Dermis blood vessel endothelial cell (primary cell): ENCODE measurements at regions not wholly inside any gene's neighbourhood (a gene's known extent, or its start where the extent isn't known, plus 50 kb on each side); places are given as distances from the start of the nearest gene placed in this dataset.

ENCODE experiments used
- DNase-seq: peaks from one replicate; pipeline ENCODE4 v3.0.0; 2010

- DNase-seq, result no peak
Measured at GRCh38 chr4:180557348-180557747, 1685.9 kb upstream of the TENM3 start.

GRCh38 chr4:180557950-180558349, 1685.3 kb upstream of the TENM3 start:
- DNase-seq, result no peak

DNA sequence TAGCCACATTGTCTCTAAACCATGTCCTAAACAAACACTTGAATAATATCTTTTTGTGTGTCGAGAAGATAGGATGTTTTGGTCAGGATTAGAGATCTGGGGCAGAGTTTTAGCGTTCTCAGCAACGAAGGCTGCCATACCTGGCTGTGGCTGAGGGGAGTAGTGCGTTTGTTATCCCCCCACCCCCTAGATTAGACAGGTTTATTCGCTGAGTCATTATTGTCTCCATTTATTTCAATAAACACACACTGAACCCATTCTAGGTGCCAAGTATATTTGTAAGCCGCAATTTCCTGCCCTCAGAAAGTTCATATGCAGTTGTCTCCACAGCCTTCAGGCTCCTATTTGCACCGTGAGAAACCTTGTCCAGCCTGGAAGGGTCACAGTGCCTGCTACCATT, 1684.8 kb upstream of the TENM3 start:
- no peak for DNase-seq

GRCh38 chr4:180560896-180561295, 1682.3 kb upstream of the TENM3 start:
- DNase-seq, result no peak

DNA sequence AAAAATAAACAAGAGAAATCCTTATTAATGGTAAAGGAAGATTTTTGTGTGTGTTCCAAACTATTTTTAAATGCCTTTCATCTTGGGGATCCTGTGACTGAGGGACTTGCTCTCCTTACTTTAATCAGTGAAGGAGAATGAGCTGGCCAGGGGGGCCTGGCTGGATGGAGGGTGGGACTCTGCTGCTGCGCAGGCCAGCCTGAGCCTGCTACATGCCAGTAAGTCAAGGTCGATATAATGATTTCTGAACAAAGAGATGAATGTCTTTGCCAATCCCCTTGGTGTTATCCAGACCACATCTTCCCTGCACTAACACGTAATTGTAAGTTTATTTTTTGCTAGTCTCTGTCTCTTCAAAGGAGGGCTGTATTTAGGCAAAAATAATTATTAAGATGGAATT, 1679.2 kb upstream of the TENM3 start:
- DNase-seq, result no peak

DNA sequence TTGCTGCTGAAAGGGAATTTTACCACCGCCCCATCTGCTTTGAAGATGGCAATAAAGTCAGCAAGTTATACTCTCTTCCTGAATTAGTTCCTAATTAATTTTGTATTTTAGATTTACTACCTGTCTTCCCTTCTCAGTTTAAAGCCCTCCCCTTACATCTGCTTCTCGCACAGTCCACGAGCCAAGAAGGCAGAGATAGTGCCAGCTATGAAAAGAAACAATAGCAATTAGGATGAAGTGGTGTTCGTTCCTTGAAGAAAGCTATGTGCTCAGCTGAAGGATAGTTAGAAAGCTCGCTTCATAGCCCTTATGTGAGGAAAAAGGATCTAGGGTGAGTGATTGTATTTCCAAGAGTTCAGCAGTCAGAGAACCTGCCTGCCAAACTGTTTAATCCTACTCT, 1678.8 kb upstream of the TENM3 start:
- no peak for DNase-seq

DNA sequence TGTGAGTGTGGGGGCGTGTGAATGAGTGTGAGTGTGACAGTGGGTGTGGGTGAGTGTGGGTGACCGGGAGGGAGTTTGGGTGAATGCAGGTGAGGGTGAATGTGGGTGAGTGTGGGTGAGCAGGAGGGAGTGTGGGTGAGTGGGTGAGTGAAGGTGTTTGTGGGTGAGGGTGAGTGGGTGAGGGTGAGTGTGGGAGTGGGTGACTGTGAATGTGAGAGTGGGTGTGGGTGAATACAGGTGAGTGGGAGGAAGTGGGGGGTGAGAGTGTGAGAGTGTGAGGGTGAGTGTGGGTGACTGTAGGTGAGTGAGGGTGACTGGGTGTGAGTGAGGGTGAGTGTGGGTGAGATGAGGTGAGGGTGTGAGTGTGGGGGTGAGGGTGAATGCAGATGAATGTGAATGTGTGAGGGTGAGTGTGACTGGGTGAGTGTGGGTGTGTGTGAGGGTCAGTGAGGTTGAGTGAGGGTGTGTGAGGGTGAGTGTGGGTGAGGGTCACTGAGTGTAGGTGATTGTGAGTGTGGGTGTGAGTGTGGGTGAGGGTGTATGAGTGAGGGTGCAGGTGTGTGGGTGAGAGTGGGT, 1677.3 kb upstream of the TENM3 start:
- DNase-seq, result no peak

DNA sequence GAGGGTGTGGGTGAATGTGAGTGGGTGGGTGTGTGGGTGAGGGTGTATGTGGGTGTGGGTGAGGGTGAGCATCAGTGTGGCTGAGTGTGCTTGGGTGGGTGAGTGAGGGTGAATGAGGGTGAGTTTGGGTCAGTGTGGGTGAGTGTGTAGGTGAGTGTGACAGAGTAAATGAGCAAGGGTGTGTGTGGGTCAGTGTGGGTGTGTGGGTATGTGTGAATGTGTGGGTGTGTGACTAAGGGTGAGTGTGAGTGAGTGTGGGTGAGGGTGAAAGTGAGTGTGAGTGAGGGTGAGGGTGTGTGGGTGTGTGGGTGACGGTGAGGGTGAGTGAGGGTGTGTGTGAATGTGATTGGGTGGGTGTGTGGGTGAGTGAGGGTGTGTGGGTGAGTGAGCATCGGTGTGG, 1676.7 kb upstream of the TENM3 start:
- DNase-seq, result no peak

- no peak for DNase-seq
Measured at GRCh38 chr4:180567080-180567479, 1676.1 kb upstream of the TENM3 start.

DNA sequence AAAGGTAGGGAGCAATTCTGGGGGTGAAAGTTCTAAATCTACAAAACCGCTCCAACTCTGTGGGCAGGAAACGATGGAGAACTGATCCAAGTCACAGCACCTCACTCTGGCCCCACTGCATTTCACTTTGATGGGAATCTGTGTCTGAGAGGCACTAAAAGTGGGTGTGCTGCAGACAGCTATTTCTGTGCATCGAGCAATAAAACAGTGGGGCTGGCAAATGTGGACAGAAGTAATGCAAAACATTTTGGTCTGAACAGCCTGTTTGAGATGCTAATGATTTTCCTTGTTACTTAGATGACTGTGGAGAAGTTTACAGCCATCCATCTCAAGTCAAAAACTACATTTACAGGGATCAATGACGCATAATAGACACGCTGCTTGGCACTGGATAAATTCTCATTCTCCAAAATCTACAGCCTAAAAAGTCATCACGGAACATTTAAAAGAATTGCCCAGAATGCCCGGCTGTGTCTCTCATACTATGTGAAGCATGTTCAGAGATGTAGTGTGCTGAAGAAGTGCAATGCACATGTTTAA, 1671.6 kb upstream of the TENM3 start:
- DNase-seq, result no peak

DNA sequence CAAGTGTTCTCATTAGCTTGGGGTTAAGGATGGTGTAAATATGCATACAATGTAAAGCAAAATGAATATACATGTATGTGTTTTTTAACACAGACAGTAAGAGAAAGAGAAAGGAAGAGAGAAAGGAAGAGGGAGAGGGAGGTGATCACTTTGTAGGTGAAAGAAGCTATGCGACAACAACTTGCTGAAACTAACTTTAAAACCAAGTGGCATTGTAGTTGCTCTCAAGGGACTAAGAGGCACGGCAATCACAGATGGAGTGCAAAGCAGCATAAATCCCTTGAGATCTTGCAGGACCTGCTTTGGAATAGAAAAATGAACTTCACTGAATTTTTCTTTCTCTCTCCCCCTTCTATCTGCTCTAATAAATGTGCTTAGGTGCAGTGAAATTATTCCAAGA, 1665.0 kb upstream of the TENM3 start:
- no peak for DNase-seq

DNA sequence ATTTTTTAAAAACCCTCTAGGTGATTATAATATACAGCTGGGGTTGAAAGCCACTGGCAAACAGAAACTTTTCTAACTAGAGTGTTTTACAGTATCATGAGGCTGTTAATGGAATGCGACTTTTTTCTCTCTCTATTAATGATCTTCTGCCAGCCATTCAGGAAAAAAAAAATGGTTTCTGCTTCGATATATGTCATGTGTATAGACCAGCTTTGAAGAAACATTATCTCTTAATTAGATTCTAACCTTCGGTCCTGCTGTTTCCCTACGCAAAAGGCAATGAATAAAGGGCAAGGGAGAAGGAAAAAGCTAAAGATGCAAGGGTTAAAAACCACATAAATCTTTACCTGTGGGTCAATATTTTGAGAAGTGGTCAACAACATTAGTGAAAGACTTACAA, 1662.1 kb upstream of the TENM3 start:
- no peak for DNase-seq

DNA sequence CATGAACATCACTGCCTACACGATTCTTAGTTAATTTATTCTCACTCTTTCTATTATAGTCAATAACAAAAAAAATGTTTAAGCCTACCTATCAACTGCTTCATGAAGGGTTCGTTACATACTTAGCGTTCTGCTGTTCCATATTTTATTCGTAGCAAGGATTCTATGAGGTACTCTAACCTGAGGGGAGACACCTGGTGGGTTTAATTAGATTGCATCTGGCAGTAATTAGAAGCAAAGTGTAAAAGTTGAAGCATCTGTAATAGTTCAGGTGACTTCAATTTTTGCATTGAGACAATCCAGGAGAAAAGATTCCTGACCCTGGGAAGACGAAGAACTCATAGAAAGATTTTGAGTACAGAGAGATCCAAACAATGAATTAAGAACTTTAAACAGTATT, 1655.8 kb upstream of the TENM3 start:
- no peak for DNase-seq

DNA sequence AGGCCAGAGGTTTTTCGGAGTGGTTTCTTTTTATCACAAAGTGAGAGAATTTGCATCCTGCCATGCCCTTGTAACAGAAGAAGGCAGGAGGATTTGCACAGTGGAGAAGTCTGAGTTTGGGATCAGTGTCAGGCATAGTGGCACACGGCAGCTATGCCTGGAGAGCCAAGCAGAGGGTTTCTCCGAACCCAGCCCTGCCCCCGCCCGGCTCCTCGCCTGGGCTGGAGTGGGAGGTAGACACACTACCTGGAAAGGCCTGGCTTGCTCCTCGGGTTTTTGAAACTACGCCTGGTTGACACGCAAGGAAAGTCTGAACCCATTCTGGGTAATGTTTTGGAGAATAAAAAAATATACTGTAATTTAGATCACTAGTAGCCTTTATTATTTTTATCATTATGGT, 1653.6 kb upstream of the TENM3 start:
- DNase-seq, result no peak

DNA sequence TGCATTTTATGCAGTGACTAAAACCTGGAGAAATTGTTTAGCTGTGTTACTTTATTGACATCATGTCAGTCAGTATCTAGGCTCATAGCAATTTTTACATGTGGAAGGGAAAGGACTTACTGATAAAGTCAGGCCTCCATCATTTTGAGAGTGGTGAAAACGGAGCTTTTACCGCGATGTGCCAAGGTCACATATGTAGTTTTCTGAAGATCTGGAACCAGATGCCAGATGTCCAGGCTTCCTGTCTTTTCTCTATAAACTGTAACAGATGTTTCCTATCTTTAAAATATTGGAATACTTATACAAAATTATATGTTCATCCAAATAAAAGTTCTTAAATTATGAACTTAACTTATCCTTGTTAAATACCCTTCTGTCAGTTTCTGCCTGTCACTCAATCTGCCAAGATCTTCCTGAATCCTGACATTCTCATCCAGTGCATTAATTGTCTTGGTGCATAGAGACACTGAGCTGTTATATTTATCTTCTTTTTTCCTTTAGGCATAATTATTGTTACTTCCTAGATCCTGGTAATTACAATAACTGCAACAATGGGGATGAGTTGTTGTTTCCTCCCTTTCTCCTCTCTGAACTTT, 1646.2 kb upstream of the TENM3 start:
- DNase-seq, result no peak

GRCh38 chr4:180598281-180598680, 1644.9 kb upstream of the TENM3 start:
- DNase-seq, result no peak

- no peak for DNase-seq
Measured at GRCh38 chr4:180603791-180604190, 1639.4 kb upstream of the TENM3 start.

GRCh38 chr4:180610324-180610723, 1632.9 kb upstream of the TENM3 start:
- no peak for DNase-seq

DNA sequence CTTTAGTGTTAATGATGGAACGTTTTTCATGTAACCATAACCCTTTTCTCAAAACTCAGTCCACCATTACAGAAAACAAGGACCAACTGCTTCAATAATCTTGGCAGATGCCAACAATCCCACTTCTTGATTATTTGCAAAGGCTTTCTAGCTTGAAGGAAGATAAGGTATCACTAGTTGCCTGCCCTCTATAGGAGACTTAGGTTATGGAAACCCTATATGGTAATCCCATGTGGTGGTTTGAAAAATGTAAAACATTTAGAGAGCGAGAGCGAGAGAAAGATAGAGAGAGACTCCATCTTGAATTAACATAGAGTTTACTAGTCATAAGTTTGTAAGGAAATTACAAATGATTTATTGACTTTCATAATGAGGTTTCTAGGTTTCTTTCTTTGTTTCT, 1627.5 kb upstream of the TENM3 start:
- no peak for DNase-seq

GRCh38 chr4:180617196-180617595, 1626.0 kb upstream of the TENM3 start:
- no peak for DNase-seq

- DNase-seq, result no peak
Measured at GRCh38 chr4:180618396-180618795, 1624.8 kb upstream of the TENM3 start.

DNA sequence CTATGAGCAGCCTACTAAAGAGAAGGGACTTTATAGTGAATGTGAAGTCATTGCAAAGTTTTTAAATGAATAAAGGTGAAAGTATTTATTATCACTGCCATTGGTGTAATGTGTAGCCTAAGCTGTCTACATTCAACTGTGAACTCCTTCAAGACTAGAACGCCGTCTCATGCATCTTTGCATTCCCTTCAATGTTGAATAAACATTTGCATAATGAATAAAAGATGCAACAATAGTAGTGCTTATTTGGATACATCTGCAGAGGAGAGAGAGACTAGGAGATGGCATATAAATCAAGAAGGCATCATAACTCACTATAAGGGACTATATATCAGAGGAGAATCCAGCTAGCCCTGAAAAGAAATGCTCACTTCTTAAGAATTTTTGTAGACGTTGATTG, 1623.8 kb upstream of the TENM3 start:
- DNase-seq, result no peak

GRCh38 chr4:180622254-180622653, 1620.9 kb upstream of the TENM3 start:
- no peak for DNase-seq

GRCh38 chr4:180625653-180626052, 1617.5 kb upstream of the TENM3 start:
- no peak for DNase-seq
